Astrocyte of the cerebellum (primary cell): ENCODE measurements at regions not wholly inside any gene's neighbourhood (a gene's known extent, or its start where the extent isn't known, plus 50 kb on each side); places are given as distances from the start of the nearest gene placed in this dataset.
"Not testable (repeated sequence)": the region's sequence is repeated elsewhere in the genome, so short reads cannot be mapped to it uniquely, and the experiment has no call there.

Experiments
- DNase-seq: peaks from one replicate; pipeline ENCODE4 v3.0.0-alpha.2; 2011; ENCODE audit warnings: low read depth
- H3K4me3 ChIP-seq: 2 replicates; pipeline ENCODE4 v1.5.1; 2011; ENCODE audit warnings: mild to moderate bottlenecking, low read depth, low read length, moderate library complexity
- in situ Hi-C: cut with HindIII; loops from 2 replicates; pipeline ENCODE4 v1.10.0; 2017; ENCODE audit warnings: low sequenced_read_pairs
- TF ChIP-seq, protein P1 (sequence below): IDR thresholded peaks from 2 replicates; pipeline ENCODE4 v1.5.1; 2012; ENCODE audit warnings: low read length, low read depth, moderate library complexity, mild to moderate bottlenecking; ENCODE audit errors: missing control alignments

DNA sequence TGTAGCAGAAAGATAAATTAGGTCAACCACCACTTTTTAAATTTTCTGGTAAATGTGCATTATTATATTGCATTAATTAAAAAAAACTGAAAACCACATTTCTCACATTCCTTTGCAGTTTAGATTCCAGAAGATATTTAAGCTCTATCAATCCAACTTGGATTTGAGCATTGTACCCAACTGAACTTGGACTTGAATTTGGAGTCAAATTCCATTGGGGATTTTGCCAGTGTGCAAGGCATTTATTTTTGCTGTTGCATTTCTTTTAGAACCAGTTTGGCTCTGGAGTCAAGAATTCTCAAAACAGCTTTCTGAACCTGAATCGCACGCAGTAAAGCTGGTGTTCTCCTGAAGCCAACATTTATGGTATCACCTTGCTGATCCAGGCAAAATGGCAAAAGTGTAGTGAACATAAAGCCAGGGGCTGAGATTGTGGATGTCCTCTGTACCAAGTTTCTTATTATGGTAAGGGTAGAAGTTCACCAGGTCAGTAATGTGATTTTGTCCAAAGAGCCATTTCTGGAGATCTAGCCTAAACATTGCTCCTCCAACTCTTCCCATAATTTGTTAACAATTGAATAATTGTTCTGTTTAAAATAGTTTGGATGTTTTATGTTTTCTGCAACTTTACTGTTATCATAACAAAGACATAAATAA lies 890.9 kb downstream of the LRRIQ3 start:
- H3K4me3 ChIP-seq: no peak overlapping the region
- no peak for DNase-seq
- in situ Hi-C loops: no loop called here
- TF ChIP-seq, protein P1, sequence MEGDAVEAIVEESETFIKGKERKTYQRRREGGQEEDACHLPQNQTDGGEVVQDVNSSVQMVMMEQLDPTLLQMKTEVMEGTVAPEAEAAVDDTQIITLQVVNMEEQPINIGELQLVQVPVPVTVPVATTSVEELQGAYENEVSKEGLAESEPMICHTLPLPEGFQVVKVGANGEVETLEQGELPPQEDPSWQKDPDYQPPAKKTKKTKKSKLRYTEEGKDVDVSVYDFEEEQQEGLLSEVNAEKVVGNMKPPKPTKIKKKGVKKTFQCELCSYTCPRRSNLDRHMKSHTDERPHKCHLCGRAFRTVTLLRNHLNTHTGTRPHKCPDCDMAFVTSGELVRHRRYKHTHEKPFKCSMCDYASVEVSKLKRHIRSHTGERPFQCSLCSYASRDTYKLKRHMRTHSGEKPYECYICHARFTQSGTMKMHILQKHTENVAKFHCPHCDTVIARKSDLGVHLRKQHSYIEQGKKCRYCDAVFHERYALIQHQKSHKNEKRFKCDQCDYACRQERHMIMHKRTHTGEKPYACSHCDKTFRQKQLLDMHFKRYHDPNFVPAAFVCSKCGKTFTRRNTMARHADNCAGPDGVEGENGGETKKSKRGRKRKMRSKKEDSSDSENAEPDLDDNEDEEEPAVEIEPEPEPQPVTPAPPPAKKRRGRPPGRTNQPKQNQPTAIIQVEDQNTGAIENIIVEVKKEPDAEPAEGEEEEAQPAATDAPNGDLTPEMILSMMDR: no peak

DNA sequence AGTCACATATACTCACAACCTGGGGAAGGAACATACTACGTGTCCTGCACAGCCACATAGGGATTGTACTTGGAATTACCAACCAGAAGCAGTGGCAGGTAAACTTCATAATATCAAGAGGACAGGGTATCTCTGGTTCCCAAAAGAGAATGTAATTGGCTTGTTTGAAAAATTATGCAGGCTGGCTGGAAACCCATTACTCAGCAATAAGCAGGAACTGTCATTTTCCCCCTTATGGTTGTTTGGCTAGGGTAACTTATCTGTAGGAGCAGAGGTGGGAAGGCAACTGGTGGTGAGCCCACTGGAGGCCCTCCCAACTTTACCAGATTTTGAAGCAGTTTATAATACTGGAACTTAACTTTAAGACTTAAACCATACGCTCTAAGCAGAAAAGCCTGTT lies 924.1 kb downstream of the LRRIQ3 start:
- TF ChIP-seq, protein P1: no peak
- no peak overlapping the region for H3K4me3 ChIP-seq
- no peak for DNase-seq
- in situ Hi-C loops: no loop called here

- H3K4me3 ChIP-seq, DNase-seq, in situ Hi-C loops: not testable (repeated sequence)
Measured at GRCh38 chr1:73245196-73245595, 952.8 kb downstream of the LRRIQ3 start.

GRCh38 chr1:73218995-73219546 lies 936.7 kb upstream of the NEGR1 start:
- in situ Hi-C loops: no loop called here
- TF ChIP-seq, protein P1: no peak
- no peak for DNase-seq
- no peak overlapping the region for H3K4me3 ChIP-seq

GRCh38 chr1:73205294-73205973 lies 923.1 kb upstream of the NEGR1 start:
- TF ChIP-seq, protein P1: no peak
- no peak overlapping the region for H3K4me3 ChIP-seq
- in situ Hi-C loops: no loop called here
- no peak for DNase-seq

DNA sequence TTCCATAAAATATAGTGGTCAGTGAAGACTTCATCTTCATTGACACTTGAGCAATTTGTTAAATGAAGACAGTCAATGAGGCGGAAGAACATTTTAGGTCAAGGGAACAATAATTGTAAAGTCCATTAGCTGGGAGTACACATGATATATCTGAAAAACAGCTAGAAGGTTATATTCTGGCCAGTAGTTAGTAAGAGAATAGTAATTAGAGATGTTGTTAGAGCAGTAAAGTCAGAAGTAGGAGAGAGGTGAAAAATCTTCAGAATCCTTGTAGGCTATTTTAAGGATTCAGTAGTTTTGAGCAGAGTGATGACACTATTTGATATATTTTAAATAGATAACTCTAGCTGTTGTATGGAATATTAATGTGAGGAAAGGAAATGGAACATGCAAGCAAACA lies 915.6 kb upstream of the NEGR1 start:
- TF ChIP-seq, protein P1: no peak
- in situ Hi-C loops: no loop called here
- H3K4me3 ChIP-seq: no peak overlapping the region
- DNase-seq: no peak

- H3K4me3 ChIP-seq: no peak overlapping the region
- in situ Hi-C loops: no loop called here
- TF ChIP-seq, protein P1: no peak
- no peak for DNase-seq
Measured at GRCh38 chr1:73194965-73195364, 912.6 kb upstream of the NEGR1 start.

DNA sequence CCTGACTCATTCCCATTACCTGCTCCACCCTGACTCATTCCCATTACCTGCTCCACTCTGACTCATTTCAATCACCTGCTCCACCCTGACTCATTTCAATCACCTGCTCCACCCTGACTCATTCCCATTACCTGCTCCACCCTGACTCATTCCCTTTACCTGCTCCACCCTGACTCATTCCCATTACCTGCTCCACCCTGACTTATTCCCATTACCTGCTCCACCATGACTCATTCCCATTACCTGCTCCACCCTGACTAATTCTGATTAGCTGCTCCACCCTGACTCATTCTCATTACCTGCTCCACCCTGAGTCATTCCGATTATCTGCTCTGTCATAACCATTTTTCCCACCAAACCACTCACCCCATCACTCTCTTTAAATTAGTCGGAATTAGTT lies 901.2 kb upstream of the NEGR1 start:
- DNase-seq, in situ Hi-C loops, H3K4me3 ChIP-seq: not testable (repeated sequence)
